ENCODE measurements at regions not wholly inside any gene's neighbourhood (a gene's known extent, or its start where the extent isn't known, plus 50 kb on each side); places are given as distances from the start of the nearest gene placed in this dataset.

GRCh38 chr5:52134013-52134650 is 653.6 kb upstream of the ITGA1 start:
- Histone ChIP-seq H3K27ac (ENCODE audit: low read depth, low read length, poor library complexity, severe bottlenecking) (peak overlapping the region; percentile 84), H3K4me3 (ENCODE audit: low read depth, low read length, poor library complexity, severe bottlenecking) (peak overlapping the region; percentile 9), H3K27me3 (replicated peaks; ENCODE audit: insufficient read depth, low read depth, low read length, poor library complexity) (no peaks in the 10 kb centered on the region), H3K36me3 (ENCODE audit: insufficient read depth, low read length, poor library complexity, severe bottlenecking) (no peaks in the 10 kb centered on the region), H3K9me3 (ENCODE audit: low read depth, low read length, poor library complexity, severe bottlenecking) (no peaks in the 10 kb centered on the region), H3K4me1 (ENCODE audit: insufficient read depth, low read length, poor library complexity, severe bottlenecking) (peaks cover 54% of the 10 kb centered on the region)
- DNase-seq (ENCODE audit: low spot score) = peak; percentile 94
- TF ChIP-seq EZH2 (IDR thresholded peaks at IDR 0.05; ENCODE audit: borderline replicate concordance, low read depth, low read length, poor library complexity, severe bottlenecking) (no peak), CTCF (conservative IDR thresholded peaks at IDR 0.05; ENCODE audit: low read depth, low read length) (no peak)
- no TSS peak for BruUV-seq (replicated peaks)
- intact Hi-C loops (cut with micrococcal nuclease; ENCODE audit: unreplicated experiment) = loop anchor here (10.0 kb wide), 2 partner anchors 221 to 281 kb away; no protein-coding TSS in a partner anchor
- POLR2A ChIA-PET (ENCODE audit: low non-redundant PET) = no interaction called here
- CTCF ChIA-PET = no interaction called here

- intact Hi-C loops (cut with micrococcal nuclease; ENCODE audit: unreplicated experiment) = loop anchor here (10.0 kb wide), 2 partner anchors 215 to 275 kb away; no protein-coding TSS in a partner anchor
- TF ChIP-seq EZH2 (IDR thresholded peaks at IDR 0.05; ENCODE audit: borderline replicate concordance, low read depth, low read length, poor library complexity, severe bottlenecking) (no peak), CTCF (conservative IDR thresholded peaks at IDR 0.05; ENCODE audit: low read depth, low read length) (no peak)
- CTCF ChIA-PET = no interaction called here
Observed at GRCh38 chr5:52139888-52140615, 647.7 kb upstream of the ITGA1 start.

GRCh38 chr5:52148679-52149078 is 639.0 kb upstream of the ITGA1 start:
- BruUV-seq (replicated peaks) = no TSS peak

More at GRCh38 chr5:52139888-52140615, 647.7 kb upstream of the ITGA1 start:
- H3K4me1 ChIP-seq (ENCODE audit: insufficient read depth, low read length, poor library complexity, severe bottlenecking) = peaks cover 40% of the 10 kb centered on the region
- BruUV-seq (replicated peaks) = no TSS peak
- peak; percentile 91 for DNase-seq (ENCODE audit: low spot score)
- H3K9me3 ChIP-seq (ENCODE audit: low read depth, low read length, poor library complexity, severe bottlenecking) = no peaks in the 10 kb centered on the region
- no peaks in the 10 kb centered on the region for H3K36me3 ChIP-seq (ENCODE audit: insufficient read depth, low read length, poor library complexity, severe bottlenecking)
- H3K27me3 ChIP-seq (replicated peaks; ENCODE audit: insufficient read depth, low read depth, low read length, poor library complexity) = no peaks in the 10 kb centered on the region
- no peak overlapping the region for H3K4me3 ChIP-seq (ENCODE audit: low read depth, low read length, poor library complexity, severe bottlenecking)
- peak overlapping the region; percentile 40 for H3K27ac ChIP-seq (ENCODE audit: low read depth, low read length, poor library complexity, severe bottlenecking)
- POLR2A ChIA-PET (ENCODE audit: low non-redundant PET) = no interaction called here

More at GRCh38 chr5:52148679-52149078, 639.0 kb upstream of the ITGA1 start:
- CTCF ChIA-PET = no interaction called here
- no peaks in the 10 kb centered on the region for H3K9me3 ChIP-seq (ENCODE audit: low read depth, low read length, poor library complexity, severe bottlenecking)
- H3K36me3 ChIP-seq (ENCODE audit: insufficient read depth, low read length, poor library complexity, severe bottlenecking) = no peaks in the 10 kb centered on the region
- POLR2A ChIA-PET (ENCODE audit: low non-redundant PET) = no interaction called here
- H3K4me3 ChIP-seq (ENCODE audit: low read depth, low read length, poor library complexity, severe bottlenecking) = no peak overlapping the region
- H3K4me1 ChIP-seq (ENCODE audit: insufficient read depth, low read length, poor library complexity, severe bottlenecking) = peaks cover 15% of the 10 kb centered on the region
- intact Hi-C loops (cut with micrococcal nuclease; ENCODE audit: unreplicated experiment) = no loop called here
- no peak for DNase-seq (ENCODE audit: low spot score)
- TF ChIP-seq CTCF (conservative IDR thresholded peaks at IDR 0.05; ENCODE audit: low read depth, low read length) (no peak), EZH2 (IDR thresholded peaks at IDR 0.05; ENCODE audit: borderline replicate concordance, low read depth, low read length, poor library complexity, severe bottlenecking) (no peak)
- H3K27me3 ChIP-seq (replicated peaks; ENCODE audit: insufficient read depth, low read depth, low read length, poor library complexity) = no peaks in the 10 kb centered on the region
- H3K27ac ChIP-seq (ENCODE audit: low read depth, low read length, poor library complexity, severe bottlenecking) = no peak overlapping the region

Measured in A673 (cell line).